Heart left ventricle (tissue), 13 donors: ENCODE measurements at regions not wholly inside any gene's neighbourhood (a gene's known extent, or its start where the extent isn't known, plus 50 kb on each side); places are given as distances from the start of the nearest gene placed in this dataset.

Experiments
- CTCF ChIP-seq, 12 donors: fragments of 200-600 bp; sonication (generic) in 4 of 12; IDR thresholded peaks; one replicate each; pipeline versions ENCODE4 v1.5.0 to v1.8.0; 2018 to 2022; ENCODE audit warnings: antibody characterized with exemption in 12 of 12, mild to moderate bottlenecking in 5 of 12
- POLR2A ChIP-seq, 2 donors: fragments of 450-650 bp; IDR thresholded peaks; one replicate each; pipeline ENCODE4 v1.6.1; 2017; ENCODE audit warnings: antibody characterized with exemption in 2 of 2, mild to moderate bottlenecking in 2 of 2, moderate library complexity in 2 of 2
- donor health status: ischemic (EF 13 %, LVEDD 7.1; RV severe dilation, severe dysfunction).
- donor health status: DM: no; HTN: yes; CAD: no.
- donor health status: DM: no; HTN: no; CAD: no.
- donor health status: ischemic (EF 25% LVEDD 6.9; RV normal size, moderate dysfunction).
- donor health status: ischemic (EF 25% LVEDD 5.7; RV mildly dilated, moderate dysfunction).
- donor health status: ischemic (EF 35%, LVEDD 5.7; RV mildly dilated, moderate dysfunction).
- donor health status: nonischemic (EF 11% LVEDD 7.7; RV severe dilation, severe dysfunction).
- donor health status: DM: yes; HTN: yes; CAD: no.
- donor health status: PGD.
- donor health status: ischemic (EF 29% LVEDD 5.4; RV normal size, mild dysfunction).
- donor health status: nonischemic (EF 23%, LVEDD 6.1; RV moderate dilation, normal function).

GRCh38 chr5:3322642-3323041 is 273.0 kb upstream of the IRX1 start:
- no peak for TF ChIP-seq CTCF (IDR thresholded peaks at IDR 0.05)
- no peak for TF ChIP-seq POLR2A (IDR thresholded peaks at IDR 0.05)
